ENCODE measurements at regions not wholly inside any gene's neighbourhood (a gene's known extent, or its start where the extent isn't known, plus 50 kb on each side); places are given as distances from the start of the nearest gene placed in this dataset.

- DNase-seq: no peak
Observed at GRCh38 chr12:32047357-32048212, 59.1 kb upstream of the BICD1 start.

- DNase-seq: no peak
Observed at GRCh38 chr12:32048791-32049190, 57.9 kb upstream of the BICD1 start.

DNA sequence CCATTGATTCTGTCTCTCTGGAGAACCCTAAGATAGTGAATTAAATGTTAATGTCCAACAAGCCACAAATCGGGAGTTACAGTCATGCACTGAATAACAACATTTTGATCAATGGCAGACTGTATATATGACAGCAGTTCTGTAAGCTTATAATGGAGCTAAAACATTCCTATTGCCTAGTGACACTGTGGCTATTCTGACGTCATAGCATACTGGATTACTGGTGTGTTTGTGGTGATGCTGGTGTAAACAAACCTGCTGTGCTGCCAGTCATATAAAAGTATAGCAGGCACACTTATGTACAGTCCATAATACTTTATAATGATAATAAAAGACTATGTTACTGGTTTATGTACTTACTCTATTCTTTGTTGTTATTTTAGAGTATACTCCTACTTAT is 56.7 kb upstream of the BICD1 start:
- DNase-seq: no peak

GRCh38 chr12:32051511-32052211 is 55.0 kb upstream of the BICD1 start:
- DNase-seq: no peak

- no peak for DNase-seq
Observed at GRCh38 chr12:32052212-32052713, 54.4 kb upstream of the BICD1 start.

GRCh38 chr12:32053881-32054624 is 52.6 kb upstream of the BICD1 start:
- DNase-seq: no peak
